Mesendoderm (in vitro differentiated cells): ENCODE measurements at regions not wholly inside any gene's neighbourhood (a gene's known extent, or its start where the extent isn't known, plus 50 kb on each side); places are given as distances from the start of the nearest gene placed in this dataset.
A peak's percentile ranks its signal among the peaks of the same experiment; 100 is the strongest.

Experiments used
- DNase-seq: peaks from one replicate; pipeline ENCODE4 v3.0.0; 2013
- H2AK5ac ChIP-seq: 2 replicates; pipeline ENCODE4 v1.6.1; 2013; ENCODE audit warnings: low read length, inconsistent platforms
- H2BK120ac ChIP-seq: 2 replicates; pipeline ENCODE4 v1.6.1; 2013; ENCODE audit warnings: low read depth, mild to moderate bottlenecking, low read length, moderate library complexity, mixed read lengths
- H2BK15ac ChIP-seq: replicated peaks from 2 replicates; pipeline ENCODE4 v1.6.1; 2013; ENCODE audit warnings: low read depth, mild to moderate bottlenecking, moderate library complexity
- H2BK5ac ChIP-seq: 2 replicates; pipeline ENCODE4 v1.6.1; 2013; ENCODE audit warnings: low read length, inconsistent platforms
- H3K18ac ChIP-seq: 2 replicates; pipeline ENCODE4 v1.6.1; 2013; ENCODE audit warnings: mild to moderate bottlenecking, low read length, mixed read lengths
- H3K23ac ChIP-seq: one replicate; pipeline ENCODE4 v1.6.1; 2013; ENCODE audit warnings: low read length
- H3K27ac ChIP-seq: 2 replicates; pipeline ENCODE4 v1.5.1; 2013; ENCODE audit warnings: low read depth, mild to moderate bottlenecking, inconsistent platforms, low read length, moderate library complexity
- H3K27me3 ChIP-seq: 2 replicates; pipeline ENCODE4 v1.6.1; 2013; ENCODE audit warnings: low read length, control low read depth, mild to moderate bottlenecking, inconsistent platforms; ENCODE audit not compliant: insufficient read depth, poor library complexity
- H3K36me3 ChIP-seq: 2 replicates; pipeline ENCODE4 v1.6.1; 2013; ENCODE audit warnings: low read length, inconsistent platforms; ENCODE audit not compliant: control insufficient read depth, insufficient read depth
- H3K4ac ChIP-seq: one replicate; pipeline ENCODE4 v1.6.1; 2013; ENCODE audit warnings: low read depth, mild to moderate bottlenecking, low read length, moderate library complexity
- H3K4me1 ChIP-seq: 2 replicates; pipeline ENCODE4 v1.6.1; 2013; ENCODE audit warnings: low read depth, low read length, inconsistent platforms; ENCODE audit not compliant: control insufficient read depth
- H3K4me2 ChIP-seq: 2 replicates; pipeline ENCODE4 v1.6.1; 2013; ENCODE audit warnings: low read length
- H3K4me3 ChIP-seq: 2 replicates; pipeline ENCODE4 v1.5.1; 2013; ENCODE audit warnings: mild to moderate bottlenecking, low read length
- H3K56ac ChIP-seq: one replicate; pipeline ENCODE4 v1.6.1; 2013; ENCODE audit warnings: low read length
- H3K79me1 ChIP-seq: 2 replicates; pipeline ENCODE4 v1.6.1; 2013; ENCODE audit warnings: low read length, inconsistent platforms
- H3K79me2 ChIP-seq: 2 replicates; pipeline ENCODE4 v1.6.1; 2013; ENCODE audit warnings: mild to moderate bottlenecking, low read length; ENCODE audit not compliant: control insufficient read depth, insufficient read depth
- H3K9ac ChIP-seq: 2 replicates; pipeline ENCODE4 v1.6.1; 2013; ENCODE audit warnings: low read length, inconsistent platforms
- H4K5ac ChIP-seq: one replicate; pipeline ENCODE4 v1.6.1; 2013; ENCODE audit warnings: low read length
- H4K8ac ChIP-seq: one replicate; pipeline ENCODE4 v1.6.1; 2013; ENCODE audit warnings: low read depth, mild to moderate bottlenecking, control low read depth, low read length, moderate library complexity
- WGBS: extraction: QIAGEN DNeasy Blood & Tissue Kit; methylation state at CpG from one replicate; pipeline ENCODE4 v1.1.7; 2013; ENCODE audit warnings: low lambda C conversion rate, missing lambda C conversion rate; ENCODE audit not compliant: insufficient coverage; ENCODE audit errors: extremely low coverage; 5-methylcytosine and 5-hydroxymethylcytosine counted together

DNA sequence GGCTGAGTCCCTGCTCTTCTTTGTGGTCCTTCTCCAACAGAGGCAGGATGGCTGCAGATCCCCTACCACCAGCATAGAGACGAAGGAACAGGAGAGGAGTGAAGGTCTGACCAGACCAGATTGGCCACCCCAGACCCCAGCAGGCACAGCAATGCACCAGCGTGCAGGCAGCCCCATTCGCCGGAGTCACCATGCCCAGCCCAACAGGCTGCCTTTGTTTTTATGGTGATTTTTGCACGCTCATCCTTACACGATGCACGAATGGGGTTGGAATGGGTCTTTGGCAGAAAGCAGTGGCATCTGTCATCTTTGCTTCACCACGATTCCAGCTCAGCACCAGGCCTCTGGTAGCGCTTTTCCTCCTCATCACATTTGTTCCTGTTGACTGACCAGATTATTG, 427.6 kb downstream of the INHBA start:
- Histone ChIP-seq H3K18ac (no peak overlapping the region), H3K56ac (no peak overlapping the region), H2AK5ac (no peak overlapping the region), H3K27ac (no peak overlapping the region), H3K4me1 (no peaks in the 10 kb centered on the region), H4K8ac (no peak overlapping the region), H3K23ac (no peak overlapping the region), H2BK120ac (no peak overlapping the region), H3K4me2 (no peak overlapping the region), H2BK5ac (no peak overlapping the region), H3K4ac (no peak overlapping the region), H3K79me1 (no peaks in the 10 kb centered on the region), H2BK15ac (no peak overlapping the region), H4K5ac (no peak overlapping the region), H3K9ac (no peak overlapping the region), H3K27me3 (no peaks in the 10 kb centered on the region), H3K79me2 (no peaks in the 10 kb centered on the region), H3K4me3 (no peak overlapping the region), H3K36me3 (no peaks in the 10 kb centered on the region)
- WGBS: no CpG with 5 or more reads among the region's 9 CpGs
- no peak for DNase-seq

GRCh38 chr7:41274179-41274578, 428.7 kb downstream of the INHBA start:
- Histone ChIP-seq H3K4me2 (no peak overlapping the region), H3K27ac (no peak overlapping the region), H3K4me3 (no peak overlapping the region), H3K27me3 (no peaks in the 10 kb centered on the region), H3K36me3 (no peaks in the 10 kb centered on the region), H3K56ac (no peak overlapping the region), H3K18ac (no peak overlapping the region), H4K5ac (no peak overlapping the region), H4K8ac (no peak overlapping the region), H3K23ac (no peak overlapping the region), H2BK5ac (no peak overlapping the region), H2BK120ac (no peak overlapping the region), H2BK15ac (no peak overlapping the region), H3K9ac (no peak overlapping the region), H3K4me1 (no peaks in the 10 kb centered on the region), H3K79me1 (no peaks in the 10 kb centered on the region), H3K4ac (no peak overlapping the region), H2AK5ac (no peak overlapping the region), H3K79me2 (no peaks in the 10 kb centered on the region)
- DNase-seq: no peak
- WGBS: no CpG with 5 or more reads among the region's 5 CpGs

- Histone ChIP-seq H3K4me2 (no peak overlapping the region), H3K9ac (no peak overlapping the region), H3K36me3 (no peaks in the 10 kb centered on the region), H3K79me1 (no peaks in the 10 kb centered on the region), H3K4ac (no peak overlapping the region), H3K18ac (no peak overlapping the region), H3K27ac (no peak overlapping the region), H3K4me3 (no peak overlapping the region), H2BK15ac (no peak overlapping the region), H4K8ac (no peak overlapping the region), H3K79me2 (no peaks in the 10 kb centered on the region), H2BK120ac (no peak overlapping the region), H2AK5ac (no peak overlapping the region), H3K23ac (no peak overlapping the region), H4K5ac (no peak overlapping the region), H3K27me3 (no peaks in the 10 kb centered on the region), H3K4me1 (no peaks in the 10 kb centered on the region), H3K56ac (no peak overlapping the region), H2BK5ac (no peak overlapping the region)
- DNase-seq: no peak
- WGBS: no CpG with 5 or more reads among the region's 5 CpGs
Observed at GRCh38 chr7:41272664-41273063, 430.2 kb downstream of the INHBA start.

DNA sequence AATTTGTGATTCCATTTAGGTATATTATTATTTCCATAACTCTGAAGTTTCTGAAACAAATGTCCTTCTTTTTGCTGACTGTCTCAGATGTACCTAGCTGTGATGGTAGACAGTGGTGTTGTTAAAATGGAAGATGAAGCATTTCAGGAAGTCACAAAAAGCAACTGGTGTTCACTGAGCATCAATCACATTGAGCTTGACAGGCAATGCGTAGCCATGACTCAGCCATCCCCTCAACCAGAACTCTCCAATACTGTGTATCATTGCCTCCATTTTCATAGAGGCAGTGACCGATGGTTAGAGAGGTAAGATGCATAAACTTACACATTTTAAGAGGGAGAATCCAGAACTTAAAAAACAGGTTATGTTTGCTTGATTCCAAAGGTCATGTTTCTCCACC, 434.0 kb downstream of the INHBA start:
- no peak overlapping the region for H2BK120ac ChIP-seq
- no peaks in the 10 kb centered on the region for H3K79me2 ChIP-seq
- no peak overlapping the region for H4K5ac ChIP-seq
- H3K27ac ChIP-seq: no peak overlapping the region
- H3K4me3 ChIP-seq: no peak overlapping the region
- no CpG with 5 or more reads among the region's 2 CpGs for WGBS
- H3K56ac ChIP-seq: no peak overlapping the region
- H3K36me3 ChIP-seq: no peaks in the 10 kb centered on the region
- DNase-seq: no peak
- no peak overlapping the region for H3K4ac ChIP-seq
- H3K4me1 ChIP-seq: no peaks in the 10 kb centered on the region
- no peak overlapping the region for H4K8ac ChIP-seq
- H2AK5ac ChIP-seq: no peak overlapping the region
- H3K79me1 ChIP-seq: no peaks in the 10 kb centered on the region
- H2BK15ac ChIP-seq: no peak overlapping the region
- no peak overlapping the region for H3K23ac ChIP-seq
- no peaks in the 10 kb centered on the region for H3K27me3 ChIP-seq
- H2BK5ac ChIP-seq: no peak overlapping the region
- H3K9ac ChIP-seq: no peak overlapping the region
- no peak overlapping the region for H3K4me2 ChIP-seq
- H3K18ac ChIP-seq: no peak overlapping the region

DNA sequence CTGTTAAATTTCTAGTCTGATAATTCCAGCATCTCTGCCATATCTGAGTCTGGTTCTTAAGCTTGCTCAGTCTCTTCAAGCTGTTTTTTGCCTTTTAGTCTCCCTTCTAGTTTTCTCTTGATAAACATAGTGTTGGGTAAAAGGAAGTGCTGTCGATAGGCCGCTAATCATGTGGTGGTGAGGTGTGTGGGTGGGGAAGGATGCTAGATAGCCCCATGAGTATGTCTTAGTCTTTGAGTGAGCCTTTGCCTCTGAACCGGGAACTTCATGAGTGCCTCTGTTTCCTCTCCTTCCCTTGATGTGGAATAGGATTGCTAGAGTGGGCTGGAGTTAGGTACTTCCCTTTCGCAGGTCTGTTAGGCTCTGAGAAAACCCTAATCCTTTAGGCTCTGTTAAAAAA, 441.8 kb downstream of the INHBA start:
- H3K79me1 ChIP-seq: no peaks in the 10 kb centered on the region
- no peaks in the 10 kb centered on the region for H3K79me2 ChIP-seq
- H3K27ac ChIP-seq: no peak overlapping the region
- H3K4ac ChIP-seq: no peak overlapping the region
- no peak overlapping the region for H2AK5ac ChIP-seq
- H3K4me1 ChIP-seq: no peaks in the 10 kb centered on the region
- no peak overlapping the region for H2BK5ac ChIP-seq
- no peak overlapping the region for H4K8ac ChIP-seq
- no peak overlapping the region for H2BK120ac ChIP-seq
- no peak overlapping the region for H3K23ac ChIP-seq
- no CpG with 5 or more reads among the region's 4 CpGs for WGBS
- no peak overlapping the region for H2BK15ac ChIP-seq
- no peak overlapping the region for H3K4me2 ChIP-seq
- H3K4me3 ChIP-seq: no peak overlapping the region
- H3K56ac ChIP-seq: no peak overlapping the region
- DNase-seq: peak; percentile 7
- no peak overlapping the region for H4K5ac ChIP-seq
- H3K36me3 ChIP-seq: no peaks in the 10 kb centered on the region
- no peak overlapping the region for H3K9ac ChIP-seq
- no peak overlapping the region for H3K18ac ChIP-seq
- H3K27me3 ChIP-seq: no peaks in the 10 kb centered on the region

GRCh38 chr7:41257660-41258059, 445.2 kb downstream of the INHBA start:
- H2BK120ac ChIP-seq: no peak overlapping the region
- DNase-seq: no peak

More at GRCh38 chr7:41257660-41258059, 445.2 kb downstream of the INHBA start:
- no CpG with 5 or more reads among the region's 4 CpGs for WGBS
- no peak overlapping the region for H3K9ac ChIP-seq
- H3K56ac ChIP-seq: no peak overlapping the region
- H2BK5ac ChIP-seq: no peak overlapping the region
- H3K79me1 ChIP-seq: no peaks in the 10 kb centered on the region
- H3K36me3 ChIP-seq: no peaks in the 10 kb centered on the region
- no peak overlapping the region for H3K27ac ChIP-seq
- no peak overlapping the region for H3K18ac ChIP-seq
- H3K4ac ChIP-seq: no peak overlapping the region
- no peak overlapping the region for H3K23ac ChIP-seq
- H2AK5ac ChIP-seq: no peak overlapping the region
- H3K4me3 ChIP-seq: no peak overlapping the region
- H3K27me3 ChIP-seq: no peaks in the 10 kb centered on the region
- H2BK15ac ChIP-seq: no peak overlapping the region
- no peak overlapping the region for H3K4me2 ChIP-seq
- no peak overlapping the region for H4K8ac ChIP-seq
- no peak overlapping the region for H4K5ac ChIP-seq
- H3K4me1 ChIP-seq: no peaks in the 10 kb centered on the region
- H3K79me2 ChIP-seq: no peaks in the 10 kb centered on the region
